Thyroid gland (tissue), 4 donors: ENCODE measurements at regions not wholly inside any gene's neighbourhood (a gene's known extent, or its start where the extent isn't known, plus 50 kb on each side); places are given as distances from the start of the nearest gene placed in this dataset.

Experiments
- CTCF ChIP-seq, 6 experiments: fragments of 200-600 bp in 3 of 6; fragments of 450-650 bp in 3 of 6; sonication (generic) in 3 of 6; IDR thresholded peaks; one replicate each; pipeline ENCODE4 v1.5.1; 2016 to 2019; ENCODE audit warnings: antibody characterized with exemption in 6 of 6, mild to moderate bottlenecking in 2 of 6, inconsistent platforms in 1 of 6, moderate library complexity in 1 of 6
- POLR2A ChIP-seq, 2 donors: fragments of 450-650 bp; IDR thresholded peaks; one replicate each; pipeline ENCODE4 v1.6.1; 2017; ENCODE audit warnings: antibody characterized with exemption in 2 of 2, mild to moderate bottlenecking in 2 of 2, moderate library complexity in 1 of 2

- TF ChIP-seq CTCF (IDR thresholded peaks at IDR 0.05) (peak in 2 of 6 experiments; percentile 5 to 44), POLR2A (IDR thresholded peaks at IDR 0.05) (no peak)
These were observed 116.2 kb downstream of the MFSD1 start for GRCh38 chr3:158918008-158918407.
